Loucy (cell line): ENCODE measurements at regions not wholly inside any gene's neighbourhood (a gene's known extent, or its start where the extent isn't known, plus 50 kb on each side); places are given as distances from the start of the nearest gene placed in this dataset.

Source experiments
- CTCF ChIP-seq: fragments of 200-600 bp; sonication (generic); conservative IDR thresholded peaks from 2 replicates; pipeline ENCODE4 v1.5.1; 2014; ENCODE audit warnings: mild to moderate bottlenecking, antibody characterized with exemption, low read length
- EZH2phosphoT487 ChIP-seq: fragments of 200-600 bp; IDR thresholded peaks from 2 replicates; pipeline ENCODE4 v1.6.1; 2018; ENCODE audit warnings: antibody characterized with exemption, mild to moderate bottlenecking, moderate library complexity, borderline replicate concordance

- TF ChIP-seq EZH2phosphoT487, result no peak
- no peak for TF ChIP-seq CTCF
These were observed 1315.3 kb downstream of the TMEM121 start for GRCh38 chr14:106841701-106842100.
